22Rv1 (cell line): ENCODE measurements at regions not wholly inside any gene's neighbourhood (a gene's known extent, or its start where the extent isn't known, plus 50 kb on each side); places are given as distances from the start of the nearest gene placed in this dataset.

Source experiments
- ZFX ChIP-seq: fragments of 450-650 bp; IDR thresholded peaks from 2 replicates; pipeline ENCODE4 v1.6.1; 2017; ENCODE audit warnings: antibody characterized with exemption, borderline replicate concordance
- TF ChIP-seq, protein P1 (sequence below): fragments of 450-650 bp; IDR thresholded peaks from 2 replicates; pipeline ENCODE4 v1.5.1; 2017; ENCODE audit warnings: mild to moderate bottlenecking

DNA sequence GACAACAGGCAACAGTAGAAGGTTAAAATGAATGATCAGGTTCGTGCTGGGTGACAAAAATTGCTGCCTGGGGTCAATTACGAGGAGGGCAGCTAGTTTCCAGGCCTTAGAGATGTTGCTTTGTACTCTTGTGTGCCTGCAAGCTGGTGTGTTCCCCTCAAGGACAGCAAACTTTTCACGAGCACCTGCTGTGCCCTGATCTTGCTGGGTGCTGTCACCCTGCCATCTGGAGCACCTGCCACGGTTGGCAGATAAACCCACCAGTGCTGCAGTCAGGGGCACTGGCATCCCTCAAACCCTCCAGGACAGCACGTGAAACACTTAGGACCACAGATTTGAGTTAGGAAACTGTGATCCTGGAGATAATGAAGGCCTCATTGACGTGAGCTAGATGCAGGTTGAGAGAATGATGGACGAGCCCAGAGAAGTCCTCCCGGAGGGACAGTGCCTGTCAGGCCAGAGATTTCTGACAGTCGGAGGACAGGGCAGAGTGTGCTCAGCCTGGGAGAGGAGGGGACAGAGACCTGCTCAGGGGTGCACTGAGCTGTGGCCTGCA, 104.3 kb upstream of the RAB12 start:
- TF ChIP-seq, protein P1, sequence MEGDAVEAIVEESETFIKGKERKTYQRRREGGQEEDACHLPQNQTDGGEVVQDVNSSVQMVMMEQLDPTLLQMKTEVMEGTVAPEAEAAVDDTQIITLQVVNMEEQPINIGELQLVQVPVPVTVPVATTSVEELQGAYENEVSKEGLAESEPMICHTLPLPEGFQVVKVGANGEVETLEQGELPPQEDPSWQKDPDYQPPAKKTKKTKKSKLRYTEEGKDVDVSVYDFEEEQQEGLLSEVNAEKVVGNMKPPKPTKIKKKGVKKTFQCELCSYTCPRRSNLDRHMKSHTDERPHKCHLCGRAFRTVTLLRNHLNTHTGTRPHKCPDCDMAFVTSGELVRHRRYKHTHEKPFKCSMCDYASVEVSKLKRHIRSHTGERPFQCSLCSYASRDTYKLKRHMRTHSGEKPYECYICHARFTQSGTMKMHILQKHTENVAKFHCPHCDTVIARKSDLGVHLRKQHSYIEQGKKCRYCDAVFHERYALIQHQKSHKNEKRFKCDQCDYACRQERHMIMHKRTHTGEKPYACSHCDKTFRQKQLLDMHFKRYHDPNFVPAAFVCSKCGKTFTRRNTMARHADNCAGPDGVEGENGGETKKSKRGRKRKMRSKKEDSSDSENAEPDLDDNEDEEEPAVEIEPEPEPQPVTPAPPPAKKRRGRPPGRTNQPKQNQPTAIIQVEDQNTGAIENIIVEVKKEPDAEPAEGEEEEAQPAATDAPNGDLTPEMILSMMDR, result no peak
- TF ChIP-seq ZFX, result no peak
